ENCODE measurements at regions not wholly inside any gene's neighbourhood (a gene's known extent, or its start where the extent isn't known, plus 50 kb on each side); places are given as distances from the start of the nearest gene placed in this dataset.

DNA sequence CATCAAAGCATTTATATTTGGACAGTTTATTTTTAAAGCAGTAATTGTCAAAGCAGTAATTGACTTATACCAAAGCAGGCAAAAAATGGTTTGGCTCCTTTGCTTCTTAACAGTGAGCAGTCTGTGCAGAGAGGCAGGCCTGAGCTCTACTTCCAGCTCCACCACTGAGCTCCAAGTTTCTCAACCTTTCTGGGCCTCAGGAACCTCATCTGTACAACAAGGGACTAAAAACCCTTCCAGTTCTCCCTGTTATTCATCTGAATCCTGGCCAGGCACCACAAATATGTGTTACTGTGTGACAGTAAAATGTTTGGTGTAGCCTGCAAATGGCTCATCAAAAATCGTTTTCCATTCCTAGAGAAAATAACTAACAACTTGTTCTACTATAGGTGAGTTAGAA, 88.7 kb upstream of the TTC29 start:
- no peak for DNase-seq (ENCODE audit: low read depth)
- no peak overlapping the region for H3K4me3 ChIP-seq (ENCODE audit: low read depth, low read length)
- TF ChIP-seq CTCF (conservative IDR thresholded peaks at IDR 0.05; ENCODE audit: low read depth, low read length): no peak

- no peak for TF ChIP-seq CTCF (conservative IDR thresholded peaks at IDR 0.05; ENCODE audit: low read depth, low read length)
Measured at GRCh38 chr4:147037069-147037468, 91.4 kb upstream of the TTC29 start.

GRCh38 chr4:147039976-147040575, 94.4 kb upstream of the TTC29 start:
- H3K4me3 ChIP-seq (ENCODE audit: low read depth, low read length): no peak overlapping the region
- TF ChIP-seq CTCF (conservative IDR thresholded peaks at IDR 0.05; ENCODE audit: low read depth, low read length): no peak
- no peak for DNase-seq (ENCODE audit: low read depth)

More at GRCh38 chr4:147037069-147037468, 91.4 kb upstream of the TTC29 start:
- H3K4me3 ChIP-seq (ENCODE audit: low read depth, low read length): no peak overlapping the region
- DNase-seq (ENCODE audit: low read depth): no peak

GRCh38 chr4:147040874-147041273, 95.2 kb upstream of the TTC29 start:
- H3K4me3 ChIP-seq (ENCODE audit: low read depth, low read length): no peak overlapping the region
- TF ChIP-seq CTCF (conservative IDR thresholded peaks at IDR 0.05; ENCODE audit: low read depth, low read length): no peak
- no peak for DNase-seq (ENCODE audit: low read depth)

DNA sequence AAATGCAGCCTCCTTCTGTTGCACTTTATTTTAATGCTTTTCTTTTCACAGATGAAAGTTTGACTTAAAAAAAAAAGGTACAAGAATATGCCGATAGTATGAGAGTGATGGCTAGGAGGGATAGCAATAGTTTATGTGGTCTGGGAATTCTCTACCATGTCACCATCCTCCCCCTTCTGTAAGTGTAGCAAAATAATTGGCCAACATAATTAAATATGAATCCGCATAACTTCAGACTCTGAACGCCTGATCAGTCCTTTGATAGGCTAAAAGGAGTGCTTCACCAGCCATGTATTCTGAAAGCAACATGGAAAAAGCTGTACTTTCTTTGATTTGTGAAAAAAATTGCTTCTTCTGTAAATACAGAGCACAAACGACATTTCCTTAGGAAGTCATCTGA, 95.7 kb upstream of the TTC29 start:
- no peak overlapping the region for H3K4me3 ChIP-seq (ENCODE audit: low read depth, low read length)
- TF ChIP-seq CTCF (conservative IDR thresholded peaks at IDR 0.05; ENCODE audit: low read depth, low read length): no peak
- no peak for DNase-seq (ENCODE audit: low read depth)

GRCh38 chr4:147042046-147042445, 96.4 kb upstream of the TTC29 start:
- no peak for TF ChIP-seq CTCF (conservative IDR thresholded peaks at IDR 0.05; ENCODE audit: low read depth, low read length)
- H3K4me3 ChIP-seq (ENCODE audit: low read depth, low read length): no peak overlapping the region
- DNase-seq (ENCODE audit: low read depth): no peak

DNA sequence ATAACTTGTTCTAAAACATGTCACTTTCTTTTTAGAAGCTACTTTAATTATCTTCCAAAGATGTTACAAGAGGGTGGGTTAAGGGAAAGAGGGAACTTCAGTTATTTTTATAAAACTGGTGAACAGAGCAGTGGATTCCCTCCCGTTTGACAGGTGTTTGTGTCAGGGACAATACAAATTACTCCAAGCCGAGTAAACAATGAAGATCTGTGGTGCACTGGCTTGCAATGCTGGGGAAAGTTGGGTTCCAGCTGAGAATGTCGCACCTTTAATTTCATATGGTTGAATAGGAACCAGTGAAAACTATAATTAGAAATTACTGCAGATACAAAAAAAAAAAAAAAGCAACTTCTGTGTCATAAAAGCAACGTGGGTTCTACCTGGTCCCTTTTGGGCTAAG, 98.6 kb upstream of the TTC29 start:
- DNase-seq (ENCODE audit: low read depth): no peak
- TF ChIP-seq CTCF (conservative IDR thresholded peaks at IDR 0.05; ENCODE audit: low read depth, low read length): no peak
- H3K4me3 ChIP-seq (ENCODE audit: low read depth, low read length): no peak overlapping the region
